GM13976 (cell line): ENCODE measurements at regions not wholly inside any gene's neighbourhood (a gene's known extent, or its start where the extent isn't known, plus 50 kb on each side); places are given as distances from the start of the nearest gene placed in this dataset.

Experiments used
- DNase-seq: peaks from one replicate; pipeline ENCODE4 v3.0.0; 2012; ENCODE audit warnings: low spot score
- in situ Hi-C: fragments of 300-500 bp; cut with MboI; formaldehyde crosslinking; loops from one replicate; pipeline ENCODE4 v1.12.0; 2022; ENCODE audit warnings: low sequenced_read_pairs, mixed read lengths, inconsistent platforms; ENCODE audit not compliant: unreplicated experiment
- TF ChIP-seq, protein P1 (sequence below): IDR thresholded peaks from 2 replicates; pipeline ENCODE4 v1.5.1; 2012; ENCODE audit warnings: borderline replicate concordance, mild to moderate bottlenecking; ENCODE audit not compliant: insufficient read depth; ENCODE audit errors: extremely low read depth, missing control alignments, control extremely low read depth

DNA sequence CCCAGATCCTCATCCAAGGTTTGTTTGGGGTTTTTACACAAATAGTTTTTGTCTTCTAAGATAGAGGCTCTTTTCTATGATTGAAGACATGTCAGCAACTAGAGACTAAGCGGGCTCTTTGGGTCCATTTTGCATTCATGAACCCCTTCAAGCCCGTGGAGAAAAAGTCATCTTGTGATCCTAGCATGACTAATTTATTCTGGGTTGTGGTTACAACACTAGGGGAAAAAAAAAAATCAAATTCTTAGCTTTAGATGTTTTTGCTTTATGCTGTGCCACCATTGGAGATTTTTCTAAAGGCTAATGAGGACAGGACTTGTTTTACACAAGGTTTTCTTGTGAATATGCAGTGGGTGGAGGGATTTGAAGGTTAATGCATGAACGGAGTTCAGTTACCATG lies 440.0 kb downstream of the PCDH7 start:
- DNase-seq: no peak
- in situ Hi-C loops: no loop called here
- TF ChIP-seq, protein P1, sequence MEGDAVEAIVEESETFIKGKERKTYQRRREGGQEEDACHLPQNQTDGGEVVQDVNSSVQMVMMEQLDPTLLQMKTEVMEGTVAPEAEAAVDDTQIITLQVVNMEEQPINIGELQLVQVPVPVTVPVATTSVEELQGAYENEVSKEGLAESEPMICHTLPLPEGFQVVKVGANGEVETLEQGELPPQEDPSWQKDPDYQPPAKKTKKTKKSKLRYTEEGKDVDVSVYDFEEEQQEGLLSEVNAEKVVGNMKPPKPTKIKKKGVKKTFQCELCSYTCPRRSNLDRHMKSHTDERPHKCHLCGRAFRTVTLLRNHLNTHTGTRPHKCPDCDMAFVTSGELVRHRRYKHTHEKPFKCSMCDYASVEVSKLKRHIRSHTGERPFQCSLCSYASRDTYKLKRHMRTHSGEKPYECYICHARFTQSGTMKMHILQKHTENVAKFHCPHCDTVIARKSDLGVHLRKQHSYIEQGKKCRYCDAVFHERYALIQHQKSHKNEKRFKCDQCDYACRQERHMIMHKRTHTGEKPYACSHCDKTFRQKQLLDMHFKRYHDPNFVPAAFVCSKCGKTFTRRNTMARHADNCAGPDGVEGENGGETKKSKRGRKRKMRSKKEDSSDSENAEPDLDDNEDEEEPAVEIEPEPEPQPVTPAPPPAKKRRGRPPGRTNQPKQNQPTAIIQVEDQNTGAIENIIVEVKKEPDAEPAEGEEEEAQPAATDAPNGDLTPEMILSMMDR: no peak

DNA sequence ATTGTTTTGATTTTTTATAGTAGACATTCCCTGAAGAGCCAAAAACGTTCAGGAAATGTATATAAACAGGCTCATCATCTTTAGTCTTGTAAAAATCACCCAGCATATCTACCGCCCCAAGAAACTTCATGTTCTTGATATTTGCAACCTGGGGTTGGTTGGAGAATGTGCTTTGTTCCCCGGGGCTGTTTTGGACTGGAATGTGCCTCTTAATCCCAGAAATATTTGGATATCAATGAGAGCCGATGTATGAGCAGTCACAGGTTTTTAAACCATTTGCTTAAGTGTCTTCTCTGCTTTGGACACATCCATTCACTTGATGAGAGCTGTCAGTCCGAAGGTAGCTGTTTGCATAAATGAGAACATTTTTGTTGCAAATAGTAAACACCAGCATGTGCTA lies 449.7 kb downstream of the PCDH7 start:
- TF ChIP-seq, protein P1: no peak
- DNase-seq: no peak
- in situ Hi-C loops: no loop called here

DNA sequence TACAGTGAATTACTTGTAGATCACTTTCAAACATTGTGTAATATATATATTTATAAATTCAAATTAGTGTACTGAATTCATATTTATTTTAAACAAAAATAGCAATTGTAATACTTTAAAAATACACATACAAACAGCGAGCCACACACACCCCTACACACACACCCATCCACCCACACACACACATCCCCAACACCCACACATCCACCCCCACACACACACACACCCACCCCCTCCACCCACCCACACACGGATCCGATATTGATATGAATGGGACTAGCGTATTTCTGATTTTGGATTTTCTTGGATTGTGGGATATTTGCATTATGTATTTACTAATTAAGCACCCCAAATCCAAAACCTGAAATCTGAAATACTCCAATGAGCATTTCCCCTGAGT lies 451.2 kb downstream of the PCDH7 start:
- TF ChIP-seq, protein P1: no peak
- in situ Hi-C loops: no loop called here
- DNase-seq: no peak

DNA sequence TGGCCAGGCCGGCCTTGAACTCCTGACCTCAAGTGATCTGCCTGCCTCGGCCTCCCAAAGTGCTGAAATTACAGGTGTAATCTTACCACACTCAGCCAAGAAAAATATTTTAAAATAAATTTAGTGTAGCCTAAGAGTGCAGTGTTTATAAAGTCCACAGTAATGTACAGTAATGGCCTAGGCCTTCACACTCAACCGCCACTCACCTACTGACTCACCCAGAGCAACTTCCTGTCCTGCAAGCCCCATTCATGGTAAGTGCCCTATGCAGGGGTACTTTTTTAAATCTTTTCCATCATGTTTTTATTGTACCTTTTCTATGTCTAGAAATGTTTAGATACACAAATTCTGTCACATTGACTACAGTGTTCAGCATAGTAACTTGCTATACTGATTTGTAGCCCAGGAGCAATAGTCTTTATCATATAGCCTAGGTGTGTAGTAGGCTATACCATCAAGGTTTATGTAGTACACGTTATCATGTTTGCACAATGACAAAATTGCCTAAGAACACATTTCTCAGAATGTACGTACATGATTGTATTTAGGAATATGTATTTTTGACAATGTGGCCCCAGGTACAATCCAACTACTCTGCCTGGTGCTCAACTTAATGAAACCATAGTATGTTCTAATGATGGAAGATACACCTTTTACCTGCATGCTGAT lies 455.2 kb downstream of the PCDH7 start:
- TF ChIP-seq, protein P1: no peak
- no peak for DNase-seq
- in situ Hi-C loops: no loop called here

DNA sequence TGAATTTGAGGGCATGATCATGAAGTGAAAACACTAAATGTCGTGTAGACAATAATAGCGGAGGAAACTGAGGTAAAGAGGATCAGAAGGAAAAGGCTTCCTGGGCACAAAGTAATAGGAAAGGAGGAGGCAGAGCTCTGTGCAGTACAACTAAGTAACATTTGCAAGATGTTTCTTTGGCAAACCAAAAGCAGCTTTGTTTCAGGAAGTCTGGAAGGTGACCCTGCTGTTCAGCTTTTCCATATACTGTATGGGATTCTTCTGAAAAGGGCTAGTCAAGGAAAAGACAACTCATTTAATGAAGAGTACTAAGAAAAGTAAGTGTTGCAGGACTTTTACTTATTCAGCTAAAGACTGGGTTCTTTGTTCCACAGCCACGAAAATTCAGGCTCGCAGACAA lies 463.1 kb downstream of the PCDH7 start:
- in situ Hi-C loops: no loop called here
- DNase-seq: no peak
- TF ChIP-seq, protein P1: no peak

DNA sequence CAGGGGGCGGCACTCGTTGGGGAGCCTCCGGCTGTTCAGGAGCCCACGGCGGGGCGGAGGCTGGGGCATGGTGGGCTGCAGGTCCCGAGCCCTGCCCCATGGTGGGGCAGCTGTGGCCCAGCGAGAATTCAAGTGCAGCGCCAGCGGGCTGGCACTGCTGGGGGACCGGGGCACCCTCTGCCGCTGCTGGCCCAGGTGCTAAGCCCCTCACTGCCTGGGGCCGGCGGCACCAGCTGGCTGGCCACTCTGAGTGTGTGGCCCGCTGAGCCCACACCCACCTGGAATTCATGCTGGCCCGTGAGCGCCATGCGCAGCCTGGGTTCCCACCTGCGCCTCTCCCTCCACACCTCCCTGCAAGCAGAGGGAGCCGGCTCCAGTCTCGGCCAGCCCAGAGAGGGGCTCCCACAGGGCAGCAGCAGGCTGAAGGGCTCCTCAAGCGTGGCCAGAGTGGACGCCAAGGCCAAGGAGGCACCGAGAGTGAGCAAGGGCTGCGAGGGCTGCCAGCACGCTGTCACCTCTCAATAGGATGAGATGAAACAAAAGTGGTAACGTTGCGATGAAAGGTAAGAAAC lies 464.9 kb downstream of the PCDH7 start:
- TF ChIP-seq, protein P1: no peak
- DNase-seq: no peak
- in situ Hi-C loops: no loop called here
